T-helper 2 cell treated with Interferon-gamma antibody and Interleukin-4, amounts not matched to agents 100 ng/mL and 5 ng/mL, for 36 hours (primary cell): ENCODE measurements at regions not wholly inside any gene's neighbourhood (a gene's known extent, or its start where the extent isn't known, plus 50 kb on each side); places are given as distances from the start of the nearest gene placed in this dataset.

Source experiments
- intact Hi-C: fragments of 100-400 bp; cut with micrococcal nuclease; formaldehyde crosslinking; loops from one replicate; pipeline ENCODE4 v1.15.1; 2023

- intact Hi-C loops, result no loop called here
Measured at GRCh38 chr20:60238992-60239660, 280.9 kb downstream of the CDH26 start.

- intact Hi-C loops, result no loop called here
Measured at GRCh38 chr20:60239956-60240355, 281.7 kb downstream of the CDH26 start.

GRCh38 chr20:60240415-60240814, 282.2 kb downstream of the CDH26 start:
- intact Hi-C loops, result no loop called here

- intact Hi-C loops, result no loop called here
Measured at GRCh38 chr20:60240986-60241385, 282.8 kb downstream of the CDH26 start.

GRCh38 chr20:60242836-60243505, 284.7 kb downstream of the CDH26 start:
- intact Hi-C loops, result no loop called here

- intact Hi-C loops, result no loop called here
Measured at GRCh38 chr20:60244373-60245146, 286.3 kb downstream of the CDH26 start.

- intact Hi-C loops, result no loop called here
Measured at GRCh38 chr20:60246751-60247150, 288.5 kb downstream of the CDH26 start.

GRCh38 chr20:60249436-60249835, 291.2 kb downstream of the CDH26 start:
- intact Hi-C loops, result no loop called here

GRCh38 chr20:60250251-60250650, 292.0 kb downstream of the CDH26 start:
- intact Hi-C loops, result no loop called here

GRCh38 chr20:60252866-60253265, 294.6 kb downstream of the CDH26 start:
- intact Hi-C loops, result no loop called here

GRCh38 chr20:60253471-60253870, 295.2 kb downstream of the CDH26 start:
- intact Hi-C loops, result no loop called here

- intact Hi-C loops, result no loop called here
Measured at GRCh38 chr20:60254901-60255411, 296.7 kb downstream of the CDH26 start.

- intact Hi-C loops, result no loop called here
Measured at GRCh38 chr20:60255415-60255814, 297.2 kb downstream of the CDH26 start.

GRCh38 chr20:60255866-60256265, 297.6 kb downstream of the CDH26 start:
- intact Hi-C loops, result no loop called here

GRCh38 chr20:60256811-60257210, 298.6 kb downstream of the CDH26 start:
- intact Hi-C loops, result no loop called here

GRCh38 chr20:60257671-60258070, 299.4 kb downstream of the CDH26 start:
- intact Hi-C loops, result no loop called here

- intact Hi-C loops, result no loop called here
Measured at GRCh38 chr20:60258255-60258863, 300.1 kb downstream of the CDH26 start.

GRCh38 chr20:60261333-60261732, 303.1 kb downstream of the CDH26 start:
- intact Hi-C loops, result loop anchor here (5.0 kb wide), 1 partner anchor 314 kb away; no protein-coding TSS in a partner anchor

GRCh38 chr20:60262967-60263603, 304.9 kb downstream of the CDH26 start:
- intact Hi-C loops, result loop anchor here (1.0 to 5.0 kb wide), 2 partner anchors 206 to 316 kb away; no protein-coding TSS in a partner anchor

- intact Hi-C loops, result loop anchor here (1.0 to 5.0 kb wide), 2 partner anchors 207 to 317 kb away; no protein-coding TSS in a partner anchor
Measured at GRCh38 chr20:60263725-60264709, 305.8 kb downstream of the CDH26 start.
